Gastroesophageal sphincter (tissue), 4 donors: ENCODE measurements at regions not wholly inside any gene's neighbourhood (a gene's known extent, or its start where the extent isn't known, plus 50 kb on each side); places are given as distances from the start of the nearest gene placed in this dataset.

Source experiments
- ATAC-seq: fragments of 150-250 bp; one replicate; pipeline ENCODE4 v1.9.1; 2016; ENCODE audit warnings: mild to moderate bottlenecking, moderate library complexity
- H3K27ac ChIP-seq, 4 donors: fragments of 200-600 bp; sonication (generic) in 3 of 4; 1 replicate in 3 of 4; 2 replicates in 1 of 4; pipeline ENCODE4 v1.5.1; 2016 to 2019
- H3K27me3 ChIP-seq: fragments of 200-600 bp; sonication (generic); one replicate; pipeline ENCODE4 v1.5.1; 2019
- H3K36me3 ChIP-seq, 2 donors: fragments of 200-600 bp; sonication (generic); one replicate each; pipeline ENCODE4 v1.5.1; 2019; ENCODE audit warnings: control low read depth in 1 of 2
- H3K4me1 ChIP-seq, 3 donors: fragments of 200-600 bp; sonication (generic); 1 replicate in 2 of 3; 2 replicates in 1 of 3; pipeline ENCODE4 v1.5.1; 2016 to 2019; ENCODE audit warnings: control low read depth in 2 of 3
- H3K4me3 ChIP-seq, 2 donors: fragments of 200-600 bp; sonication (generic); one replicate each; pipeline ENCODE4 v1.5.1; 2019; ENCODE audit warnings: mild to moderate bottlenecking in 1 of 2, moderate library complexity in 1 of 2
- H3K9me3 ChIP-seq, 3 donors: fragments of 200-600 bp; sonication (generic); one replicate each; pipeline ENCODE4 v1.5.1; 2017 to 2019; ENCODE audit warnings: control low read depth in 2 of 3
- CTCF ChIP-seq, 4 experiments: fragments of 200-600 bp in 2 of 4; fragments of 450-650 bp in 2 of 4; sonication (generic) in 1 of 4; IDR thresholded peaks; one replicate each; pipeline ENCODE4 v1.5.1; 2017 to 2019; ENCODE audit warnings: antibody characterized with exemption in 4 of 4, mild to moderate bottlenecking in 2 of 4, moderate library complexity in 2 of 4
- EP300 ChIP-seq: sonication (generic); formaldehyde crosslinking; IDR thresholded peaks from one replicate; pipeline ENCODE4 v1.6.1; 2017; ENCODE audit warnings: antibody characterized with exemption, mild to moderate bottlenecking
- POLR2A ChIP-seq, 2 donors: fragments of 450-650 bp; IDR thresholded peaks; one replicate each; pipeline ENCODE4 v1.6.1; 2017; ENCODE audit warnings: antibody characterized with exemption in 2 of 2, mild to moderate bottlenecking in 2 of 2, moderate library complexity in 1 of 2
- POLR2AphosphoS5 ChIP-seq: sonication (generic); formaldehyde crosslinking; IDR thresholded peaks from one replicate; pipeline ENCODE4 v1.6.1; 2017; ENCODE audit warnings: antibody characterized with exemption
- WGBS, 2 donors: methylation state at CpG; one replicate each; pipeline ENCODE4 v1.1.5; 2018; ENCODE audit warnings: low coverage in 1 of 2; 5-methylcytosine and 5-hydroxymethylcytosine counted together

- Histone ChIP-seq H3K4me3 (no peak overlapping the region), H3K4me1 (no peaks in the 10 kb centered on the region), H3K27ac (no peak overlapping the region), H3K36me3 (no peaks in the 10 kb centered on the region), H3K27me3 (no peaks in the 10 kb centered on the region), H3K9me3 (no peaks in the 10 kb centered on the region)
- ATAC-seq: no peak
- WGBS, 2 donors: 79 to 80% methylated on average over 2 of the region's 2 CpGs
- TF ChIP-seq CTCF (IDR thresholded peaks at IDR 0.05): no peak
- no peak for TF ChIP-seq POLR2AphosphoS5
- TF ChIP-seq POLR2A (IDR thresholded peaks at IDR 0.05): no peak
- no peak for TF ChIP-seq EP300
Measured at GRCh38 chr13:87311165-87311564, 360.0 kb upstream of the SLITRK5 start.

GRCh38 chr13:87314822-87315221 lies 356.3 kb upstream of the SLITRK5 start:
- TF ChIP-seq POLR2A (IDR thresholded peaks at IDR 0.05) (no peak), POLR2AphosphoS5 (no peak), EP300 (no peak), CTCF (IDR thresholded peaks at IDR 0.05) (no peak)
- WGBS, 2 donors: 47 to 84% methylated on average over 1 of the region's 1 CpG
- no peak overlapping the region for H3K27ac ChIP-seq
- ATAC-seq: no peak
- no peaks in the 10 kb centered on the region for H3K36me3 ChIP-seq
- H3K4me1 ChIP-seq: no peaks in the 10 kb centered on the region
- H3K4me3 ChIP-seq: no peak overlapping the region
- no peaks in the 10 kb centered on the region for H3K27me3 ChIP-seq
- no peaks in the 10 kb centered on the region for H3K9me3 ChIP-seq

- H3K27me3 ChIP-seq: no peaks in the 10 kb centered on the region
- no peak for ATAC-seq
- WGBS, 2 donors: 55 to 90% methylated on average over 2 to 3 of the region's 3 CpGs
Measured at GRCh38 chr13:87322386-87322785, 348.8 kb upstream of the SLITRK5 start.

GRCh38 chr13:87324558-87324957 lies 346.6 kb upstream of the SLITRK5 start:
- H3K27me3 ChIP-seq: no peaks in the 10 kb centered on the region
- no peaks in the 10 kb centered on the region for H3K9me3 ChIP-seq
- no peak for ATAC-seq
- TF ChIP-seq EP300 (no peak), POLR2AphosphoS5 (no peak), CTCF (IDR thresholded peaks at IDR 0.05) (no peak), POLR2A (IDR thresholded peaks at IDR 0.05) (no peak)
- no peak overlapping the region for H3K4me3 ChIP-seq
- 68 to 79% methylated on average over 3 of the region's 3 CpGs for WGBS, 2 donors
- H3K36me3 ChIP-seq: no peaks in the 10 kb centered on the region
- no peaks in the 10 kb centered on the region for H3K4me1 ChIP-seq
- H3K27ac ChIP-seq: no peak overlapping the region

More at GRCh38 chr13:87322386-87322785, 348.8 kb upstream of the SLITRK5 start:
- Histone ChIP-seq H3K9me3 (no peaks in the 10 kb centered on the region), H3K36me3 (no peaks in the 10 kb centered on the region), H3K27ac (no peak overlapping the region), H3K4me3 (no peak overlapping the region), H3K4me1 (no peaks in the 10 kb centered on the region)
- TF ChIP-seq EP300: no peak
- TF ChIP-seq POLR2A (IDR thresholded peaks at IDR 0.05): no peak
- TF ChIP-seq CTCF (IDR thresholded peaks at IDR 0.05): no peak
- TF ChIP-seq POLR2AphosphoS5: no peak

GRCh38 chr13:87331178-87331577 lies 340.0 kb upstream of the SLITRK5 start:
- Histone ChIP-seq H3K9me3 (no peaks in the 10 kb centered on the region), H3K4me1 (no peaks in the 10 kb centered on the region), H3K4me3 (no peak overlapping the region), H3K27ac (no peak overlapping the region), H3K36me3 (no peaks in the 10 kb centered on the region), H3K27me3 (no peaks in the 10 kb centered on the region)
- TF ChIP-seq POLR2AphosphoS5: no peak
- no peak for TF ChIP-seq POLR2A (IDR thresholded peaks at IDR 0.05)
- TF ChIP-seq CTCF (IDR thresholded peaks at IDR 0.05): no peak
- no peak for ATAC-seq
- 21 to 28% methylated on average over 2 to 3 of the region's 3 CpGs for WGBS, 2 donors
